Thyroid gland (tissue), 4 donors: ENCODE measurements at regions not wholly inside any gene's neighbourhood (a gene's known extent, or its start where the extent isn't known, plus 50 kb on each side); places are given as distances from the start of the nearest gene placed in this dataset.
A peak's percentile ranks its signal among the peaks of the same experiment; 100 is the strongest.
"Not testable (repeated sequence)": the region's sequence is repeated elsewhere in the genome, so short reads cannot be mapped to it uniquely, and the experiment has no call there.

Experiments used
- DNase-seq, 2 donors: peaks; one replicate each; pipeline ENCODE4 v3.0.0-alpha.2; 2019
- H3K27ac ChIP-seq, 3 donors: fragments of 200-600 bp; sonication (generic); 1 replicate in 2 of 3; 2 replicates in 1 of 3; pipeline ENCODE4 v1.5.1; 2016 to 2019; ENCODE audit warnings: mild to moderate bottlenecking in 1 of 3, moderate library complexity in 1 of 3
- H3K27me3 ChIP-seq: fragments of 200-600 bp; sonication (generic); one replicate; pipeline ENCODE4 v1.5.1; 2019
- H3K36me3 ChIP-seq, 2 donors: fragments of 200-600 bp; sonication (generic); one replicate each; pipeline ENCODE4 v1.5.1; 2016 to 2019
- H3K4me1 ChIP-seq, 2 donors: fragments of 200-600 bp; sonication (generic); one replicate each; pipeline ENCODE4 v1.5.1; 2017 to 2019
- H3K4me3 ChIP-seq, 3 donors: fragments of 200-600 bp; sonication (generic); replicated peaks in 1 of 3; 1 replicate in 2 of 3; 2 replicates in 1 of 3; pipeline ENCODE4 v1.5.1; 2016; ENCODE audit warnings: mild to moderate bottlenecking in 1 of 3
- H3K9me3 ChIP-seq: fragments of 200-600 bp; sonication (generic); one replicate; pipeline ENCODE4 v1.5.1; 2017
- CTCF ChIP-seq, 6 experiments: fragments of 200-600 bp in 3 of 6; fragments of 450-650 bp in 3 of 6; sonication (generic) in 3 of 6; IDR thresholded peaks; one replicate each; pipeline ENCODE4 v1.5.1; 2016 to 2019; ENCODE audit warnings: antibody characterized with exemption in 6 of 6, mild to moderate bottlenecking in 2 of 6, inconsistent platforms in 1 of 6, moderate library complexity in 1 of 6
- WGBS, 2 donors: methylation state at CpG; one replicate each; pipeline ENCODE4 v1.1.5; 2017; 5-methylcytosine and 5-hydroxymethylcytosine counted together
- intact Hi-C: fragments of 100-400 bp; cut with DNase I; formaldehyde crosslinking; loops from one replicate; pipeline ENCODE4 v1.15.1; 2023

DNA sequence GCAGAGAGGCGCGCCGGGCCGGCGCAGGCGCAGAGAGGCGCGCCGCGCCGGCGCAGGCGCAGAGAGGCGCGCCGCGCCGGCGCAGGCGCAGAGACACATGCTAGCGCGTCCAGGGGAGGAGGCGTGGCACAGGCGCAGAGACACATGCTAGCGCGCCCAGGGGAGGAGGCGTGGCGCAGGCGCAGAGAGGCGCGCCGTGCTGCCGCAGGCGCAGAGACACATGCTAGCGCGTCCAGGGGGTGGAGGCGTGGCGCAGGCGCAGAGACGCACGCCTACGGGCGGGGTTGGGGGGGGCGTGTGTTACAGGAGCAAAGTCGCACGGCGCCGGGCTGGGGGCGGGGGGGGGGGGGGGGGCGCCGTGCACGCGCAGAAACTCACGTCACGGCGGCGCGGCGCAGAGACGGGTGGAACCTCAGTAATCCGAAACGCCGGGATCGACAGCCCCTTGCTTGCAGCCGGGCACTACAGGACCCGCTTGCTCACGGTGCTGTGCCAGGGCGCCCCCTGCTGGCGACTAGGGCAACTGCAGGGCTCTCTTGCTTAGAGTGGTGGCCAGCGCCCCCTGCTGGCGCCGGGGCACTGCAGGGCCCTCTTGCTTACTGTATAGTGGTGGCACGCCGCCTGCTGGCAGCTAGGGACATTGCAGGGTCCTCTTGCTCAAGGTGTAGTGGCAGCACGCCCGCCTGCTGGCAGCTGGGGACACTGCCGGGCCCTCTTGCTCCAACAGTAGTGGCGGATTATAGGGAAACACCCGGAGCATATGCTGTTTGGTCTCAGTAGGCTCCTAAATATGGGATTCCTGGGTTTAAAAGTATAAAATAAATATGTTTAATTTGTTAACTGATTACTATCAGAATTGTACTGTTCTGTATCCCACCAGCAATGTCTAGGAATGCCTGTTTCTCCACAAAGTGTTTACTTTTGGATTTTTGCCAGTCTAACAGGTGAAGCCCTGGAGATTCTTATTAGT, 269.9 kb downstream of the OR4F29 start:
- H3K27ac ChIP-seq, intact Hi-C loops, H3K4me1 ChIP-seq, H3K9me3 ChIP-seq, H3K27me3 ChIP-seq, H3K4me3 ChIP-seq, H3K36me3 ChIP-seq: not testable (repeated sequence)
- 81% methylated on average over 45 to 49 of the region's 79 CpGs for WGBS, 2 donors
- peak in 1 of 6 experiments; percentile 31 for TF ChIP-seq CTCF (IDR thresholded peaks at IDR 0.05)
- DNase-seq, result peak; percentile 56 to 58

GRCh38 chr1:180749-181205, 270.7 kb downstream of the OR4F29 start:
- H3K27ac ChIP-seq, H3K9me3 ChIP-seq, H3K4me1 ChIP-seq, intact Hi-C loops, H3K36me3 ChIP-seq, H3K4me3 ChIP-seq, H3K27me3 ChIP-seq: not testable (repeated sequence)
- peak; percentile 3 to 4 for DNase-seq
- WGBS, 2 donors, result 85 to 88% methylated on average over 22 to 25 of the region's 28 CpGs

GRCh38 chr1:138842-139241, 312.6 kb downstream of the OR4F29 start:
- 100% methylated on average over 3 of the region's 4 CpGs; no CpG with 5 or more reads in 1 of the 2 donors for WGBS, 2 donors
- H3K27me3 ChIP-seq, H3K27ac ChIP-seq, H3K9me3 ChIP-seq, H3K4me1 ChIP-seq, intact Hi-C loops, DNase-seq, H3K36me3 ChIP-seq, H3K4me3 ChIP-seq: not testable (repeated sequence)

DNA sequence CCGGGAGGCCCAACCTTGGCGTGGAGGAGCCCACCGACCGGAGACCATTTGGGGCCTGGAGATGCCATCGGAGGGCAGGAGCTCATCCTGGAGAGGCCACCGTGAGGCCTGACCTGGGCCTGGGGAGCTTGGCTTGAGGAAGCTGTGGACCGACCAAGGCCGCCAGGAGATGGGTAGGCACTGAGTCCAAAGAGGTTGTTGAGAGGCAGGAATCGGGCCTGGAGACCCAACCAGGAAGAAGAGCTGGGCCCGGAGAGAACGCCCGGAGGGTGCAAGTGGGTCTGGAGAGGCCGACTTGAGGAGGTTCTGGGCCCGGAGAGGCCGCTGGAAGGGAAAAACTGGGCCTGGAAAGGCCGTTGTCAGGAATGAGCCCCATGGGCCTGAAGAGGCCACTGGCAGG, 313.8 kb downstream of the OR4F29 start:
- not testable (repeated sequence) for DNase-seq

GRCh38 chr1:136344-136932, 315.0 kb downstream of the OR4F29 start:
- H3K27me3 ChIP-seq, intact Hi-C loops, DNase-seq, H3K4me1 ChIP-seq, H3K36me3 ChIP-seq, H3K4me3 ChIP-seq, H3K9me3 ChIP-seq, H3K27ac ChIP-seq: not testable (repeated sequence)
- 100% methylated on average over 2 to 9 of the region's 34 CpGs for WGBS, 2 donors

More for the DNA sequence above, 313.8 kb downstream of the OR4F29 start:
- intact Hi-C loops, H3K4me3 ChIP-seq, H3K9me3 ChIP-seq, H3K27me3 ChIP-seq, H3K36me3 ChIP-seq, H3K27ac ChIP-seq, H3K4me1 ChIP-seq: not testable (repeated sequence)
- WGBS, 2 donors, result no CpG with 5 or more reads among the region's 16 CpGs

DNA sequence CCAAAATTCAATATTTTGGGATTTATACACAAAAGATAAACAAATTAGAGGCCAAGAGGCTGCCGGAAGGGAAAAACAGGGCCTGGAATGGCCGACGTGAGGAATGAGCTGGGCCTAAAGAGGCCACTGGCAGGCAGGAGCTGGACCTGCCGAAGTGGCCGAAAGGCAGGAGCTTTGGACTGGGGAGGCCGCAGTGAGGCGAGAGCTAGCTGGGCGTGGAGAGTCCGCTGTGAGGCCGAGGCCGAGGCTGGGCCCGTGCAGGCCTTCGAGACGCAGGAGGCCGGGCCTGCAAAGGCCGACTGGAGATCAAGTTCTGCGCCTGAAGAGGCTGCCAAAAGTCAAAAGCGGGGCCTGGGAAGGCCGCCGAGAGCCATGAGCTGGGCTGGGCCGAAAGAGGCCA, 316.5 kb downstream of the OR4F29 start:
- H3K4me3 ChIP-seq, H3K9me3 ChIP-seq, H3K4me1 ChIP-seq, DNase-seq, H3K27me3 ChIP-seq, H3K36me3 ChIP-seq, H3K27ac ChIP-seq, intact Hi-C loops: not testable (repeated sequence)
- WGBS, 2 donors, result 94 to 96% methylated on average over 8 to 11 of the region's 21 CpGs

DNA sequence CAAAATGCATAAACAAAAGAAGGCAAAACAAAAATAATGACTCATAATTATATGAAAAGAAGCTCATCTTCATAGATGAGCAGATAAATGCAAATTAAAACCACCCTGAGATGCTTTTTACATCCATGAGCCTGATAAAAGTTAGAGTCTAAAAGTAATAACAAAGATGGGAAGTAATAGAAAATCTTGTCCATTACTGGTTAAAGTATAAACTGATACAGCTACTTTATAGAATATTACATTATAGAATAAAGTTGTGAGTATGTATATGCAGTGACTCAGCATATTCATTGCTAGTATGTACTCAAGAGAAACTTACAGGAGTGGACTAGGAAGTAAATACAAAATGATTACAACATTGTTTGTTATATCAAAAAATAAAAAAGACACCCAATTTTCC, 333.0 kb downstream of the OR4F29 start:
- H3K27me3 ChIP-seq, H3K36me3 ChIP-seq, intact Hi-C loops, H3K4me1 ChIP-seq, H3K27ac ChIP-seq, H3K4me3 ChIP-seq, DNase-seq, H3K9me3 ChIP-seq: not testable (repeated sequence)

- DNase-seq, H3K36me3 ChIP-seq, intact Hi-C loops, H3K4me3 ChIP-seq, H3K4me1 ChIP-seq, H3K27ac ChIP-seq, H3K9me3 ChIP-seq, H3K27me3 ChIP-seq: not testable (repeated sequence)
- 86% methylated on average over 2 of the region's 2 CpGs; no CpG with 5 or more reads in 1 of the 2 donors for WGBS, 2 donors
These were observed 335.9 kb downstream of the OR4F29 start for GRCh38 chr1:115534-115933.

- H3K36me3 ChIP-seq, H3K27me3 ChIP-seq, H3K4me1 ChIP-seq, H3K9me3 ChIP-seq, intact Hi-C loops, H3K27ac ChIP-seq, H3K4me3 ChIP-seq: not testable (repeated sequence)
- peak in 1 of 2 donors; percentile 5 for DNase-seq
- 13% methylated on average over 1 of the region's 3 CpGs; no CpG with 5 or more reads in 1 of the 2 donors for WGBS, 2 donors
These were observed 346.7 kb downstream of the OR4F29 start for GRCh38 chr1:104776-105175.

DNA sequence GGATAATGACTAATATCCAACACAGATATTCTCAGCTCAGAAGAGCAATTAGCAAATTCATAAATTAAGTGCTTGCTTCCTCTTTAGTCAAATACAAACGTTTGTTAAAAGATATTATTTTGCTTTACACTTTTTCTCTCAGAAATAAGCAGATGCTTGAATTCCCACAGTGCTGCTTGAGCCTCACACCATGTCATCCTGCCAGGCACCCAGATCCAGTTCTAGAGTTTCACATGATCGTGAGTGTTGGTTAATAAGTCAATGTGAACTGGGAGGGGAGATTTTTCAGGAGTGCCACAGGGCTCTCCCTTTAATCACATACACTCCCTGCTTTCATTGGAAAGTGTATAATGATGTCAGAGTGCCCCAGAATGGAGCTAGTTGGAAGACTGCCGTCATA, 352.0 kb downstream of the OR4F29 start:
- DNase-seq, H3K27ac ChIP-seq, H3K27me3 ChIP-seq, H3K9me3 ChIP-seq, intact Hi-C loops, H3K36me3 ChIP-seq, H3K4me3 ChIP-seq, H3K4me1 ChIP-seq: not testable (repeated sequence)
- WGBS, 2 donors, result no CpG with 5 or more reads among the region's 3 CpGs

- H3K9me3 ChIP-seq, H3K36me3 ChIP-seq, intact Hi-C loops, DNase-seq, H3K27me3 ChIP-seq, H3K4me3 ChIP-seq, H3K4me1 ChIP-seq, H3K27ac ChIP-seq: not testable (repeated sequence)
- WGBS, 2 donors, result no CpG with 5 or more reads among the region's 1 CpG
These were observed 352.7 kb downstream of the OR4F29 start for GRCh38 chr1:98811-99210.

GRCh38 chr1:91279-91678, 360.2 kb downstream of the OR4F29 start:
- H3K9me3 ChIP-seq, intact Hi-C loops, DNase-seq, H3K4me1 ChIP-seq, H3K36me3 ChIP-seq, H3K4me3 ChIP-seq, H3K27ac ChIP-seq, H3K27me3 ChIP-seq: not testable (repeated sequence)
- WGBS, 2 donors, result no CpG with 5 or more reads among the region's 4 CpGs
